Activated CD8-positive, alpha-beta T cell treated with anti-CD3 and anti-CD28 coated beads for 36 hours (primary cell): ENCODE measurements at regions not wholly inside any gene's neighbourhood (a gene's known extent, or its start where the extent isn't known, plus 50 kb on each side); places are given as distances from the start of the nearest gene placed in this dataset.

Source experiments
- ATAC-seq: fragments of 200-7000 bp; cut with Tn5 transposase; one replicate; pipeline ENCODE4 v1.10.0; 2021; ENCODE audit warnings: mild to moderate bottlenecking, moderate library complexity
- CTCF ChIA-PET: fragments of 350-600 bp; sonication (Branson Sonifier 250); formaldehyde crosslinking; loops from one replicate; lab custom pipeline; 2021; ENCODE audit warnings: antibody characterized with exemption; lab: Charles Lee
- POLR2A ChIA-PET: fragments of 350-600 bp; sonication (Branson Sonifier 250); formaldehyde crosslinking; loops from one replicate; lab custom pipeline; 2021; ENCODE audit warnings: antibody characterized with exemption; lab: Charles Lee
- DNase-seq: peaks from one replicate; pipeline ENCODE4 v3.0.0-alpha.2; 2020
- H3K27ac Mint-ChIP-seq: one replicate; pipeline ENCODE4 v1.8.0; 2021; ENCODE audit warnings: mild to moderate bottlenecking, mixed read lengths
- H3K27me3 Mint-ChIP-seq: one replicate; pipeline ENCODE4 v1.8.0; 2021; ENCODE audit warnings: mixed read lengths
- H3K36me3 Mint-ChIP-seq: one replicate; pipeline ENCODE4 v1.8.0; 2021; ENCODE audit warnings: low read depth, mixed read lengths
- H3K4me1 Mint-ChIP-seq: one replicate; pipeline ENCODE4 v1.8.0; 2021; ENCODE audit warnings: low read depth, mixed read lengths
- H3K4me3 Mint-ChIP-seq: one replicate; pipeline ENCODE4 v1.8.0; 2021; ENCODE audit warnings: mild to moderate bottlenecking, moderate library complexity, mixed read lengths
- H3K9me3 Mint-ChIP-seq: one replicate; pipeline ENCODE4 v1.8.0; 2021; ENCODE audit warnings: mixed read lengths
- CTCF ChIP-seq: fragments of 200-600 bp; IDR thresholded peaks from one replicate; pipeline ENCODE4 v1.8.0; 2022; ENCODE audit warnings: antibody characterized with exemption, mild to moderate bottlenecking
- intact Hi-C: fragments of 100-400 bp; cut with micrococcal nuclease; formaldehyde crosslinking; loops from one replicate; pipeline ENCODE4 v1.10.0; 2022

- ChIA-PET CTCF (no interaction called here), POLR2A (no interaction called here)
- Mint-ChIP-seq H3K27ac (no peak overlapping the region), H3K36me3 (no peaks in the 10 kb centered on the region), H3K4me1 (no peaks in the 10 kb centered on the region), H3K27me3 (peaks cover 1% of the 10 kb centered on the region), H3K9me3 (no peaks in the 10 kb centered on the region), H3K4me3 (no peak overlapping the region)
- no peak for TF ChIP-seq CTCF
- no peak for ATAC-seq
- no peak for DNase-seq
- intact Hi-C loops: no loop called here
These were observed 61.0 kb upstream of the RFC3 start for GRCh38 chr13:33756929-33757328.

GRCh38 chr13:33757713-33758112 is 60.2 kb upstream of the RFC3 start:
- CTCF ChIA-PET: no interaction called here
- no peaks in the 10 kb centered on the region for H3K9me3 Mint-ChIP-seq
- no peak overlapping the region for H3K4me3 Mint-ChIP-seq
- ATAC-seq (no peak), DNase-seq (no peak)
- H3K27me3 Mint-ChIP-seq: peaks cover 1% of the 10 kb centered on the region
- no peak overlapping the region for H3K27ac Mint-ChIP-seq
- intact Hi-C loops: no loop called here
- H3K4me1 Mint-ChIP-seq: no peaks in the 10 kb centered on the region
- TF ChIP-seq CTCF: no peak
- POLR2A ChIA-PET: no interaction called here
- no peaks in the 10 kb centered on the region for H3K36me3 Mint-ChIP-seq

- DNase-seq (no peak), ATAC-seq (no peak)
- Mint-ChIP-seq H3K9me3 (no peaks in the 10 kb centered on the region), H3K36me3 (no peaks in the 10 kb centered on the region), H3K27me3 (peaks cover 1% of the 10 kb centered on the region), H3K4me1 (no peaks in the 10 kb centered on the region), H3K27ac (no peak overlapping the region), H3K4me3 (no peak overlapping the region)
- ChIA-PET CTCF (no interaction called here), POLR2A (no interaction called here)
- intact Hi-C loops: no loop called here
- no peak for TF ChIP-seq CTCF
These were observed 59.8 kb upstream of the RFC3 start for GRCh38 chr13:33758113-33758512.

- DNase-seq: no peak
These were observed 56.2 kb upstream of the RFC3 start for GRCh38 chr13:33761740-33762139.

GRCh38 chr13:33763021-33763420 is 54.9 kb upstream of the RFC3 start:
- DNase-seq (no peak), ATAC-seq (no peak)
- Mint-ChIP-seq H3K4me1 (no peaks in the 10 kb centered on the region), H3K27me3 (peaks cover 2% of the 10 kb centered on the region), H3K36me3 (no peaks in the 10 kb centered on the region), H3K27ac (no peak overlapping the region), H3K4me3 (no peak overlapping the region), H3K9me3 (no peaks in the 10 kb centered on the region)
- no peak for TF ChIP-seq CTCF
- CTCF ChIA-PET: no interaction called here
- intact Hi-C loops: no loop called here
- POLR2A ChIA-PET: no interaction called here

More at GRCh38 chr13:33761740-33762139, 56.2 kb upstream of the RFC3 start:
- H3K9me3 Mint-ChIP-seq: no peaks in the 10 kb centered on the region
- H3K4me1 Mint-ChIP-seq: no peaks in the 10 kb centered on the region
- no peak overlapping the region for H3K4me3 Mint-ChIP-seq
- H3K27me3 Mint-ChIP-seq: no peaks in the 10 kb centered on the region
- ATAC-seq: no peak
- H3K36me3 Mint-ChIP-seq: no peaks in the 10 kb centered on the region
- CTCF ChIA-PET: interaction anchor here (1.1 to 1.5 kb wide), 3 partner anchors 9 to 39 kb away, joined by 3 read pairs; no protein-coding TSS in a partner anchor
- intact Hi-C loops: no loop called here
- no peak for TF ChIP-seq CTCF
- POLR2A ChIA-PET: no interaction called here
- H3K27ac Mint-ChIP-seq: no peak overlapping the region
